ENCODE measurements at regions not wholly inside any gene's neighbourhood (a gene's known extent, or its start where the extent isn't known, plus 50 kb on each side); places are given as distances from the start of the nearest gene placed in this dataset.

DNA sequence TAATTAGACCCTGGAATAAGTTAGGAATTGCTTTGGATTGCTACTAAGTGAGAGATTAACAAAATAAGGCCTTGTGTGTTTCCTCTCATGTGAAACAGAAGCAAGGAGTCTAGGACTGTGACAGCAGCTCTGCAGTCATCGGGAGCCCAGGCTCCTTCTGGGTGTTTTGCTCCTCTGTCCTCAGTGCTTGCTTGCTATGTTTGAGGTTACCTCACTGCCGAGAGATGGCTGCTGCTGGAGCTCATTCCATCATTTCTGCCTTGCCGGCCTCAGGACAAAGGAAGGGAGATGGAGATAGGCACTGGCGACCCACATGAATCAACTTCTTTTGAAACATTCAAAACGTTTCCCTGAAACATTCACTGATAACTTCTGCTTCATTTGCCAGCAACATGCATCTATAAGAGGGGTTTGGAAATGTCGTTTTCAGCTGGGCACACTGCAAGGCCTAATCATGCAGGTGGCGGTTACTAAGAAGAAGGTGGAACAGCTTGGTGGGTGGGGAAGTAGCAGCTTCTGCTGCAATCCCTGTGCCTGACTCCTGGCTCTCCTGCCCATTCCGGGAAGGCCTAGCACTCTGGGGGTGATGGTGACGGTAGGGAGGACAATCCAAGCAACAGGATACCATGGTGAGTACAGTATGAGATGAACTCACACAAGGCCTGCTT is 77.2 kb upstream of the CD180 start:
- Histone ChIP-seq H3K9me3 (ENCODE audit: control insufficient read depth in 2 of 2, insufficient read depth in 1 of 2, low read length in 1 of 2) (peaks cover 0 to 10% of the 10 kb centered on the region in 2 donors), H3K4me1 (ENCODE audit: control insufficient read depth in 2 of 2, insufficient read depth in 2 of 2, low read length in 2 of 2) (peaks cover 0 to 6% of the 10 kb centered on the region in 2 donors), H3K4me3 (ENCODE audit: low read length in 2 of 2) (no peak overlapping the region), H3K27ac (ENCODE audit: low read depth in 1 of 2, low read length in 1 of 2) (no peak overlapping the region), H3K27me3 (ENCODE audit: control insufficient read depth in 2 of 2, insufficient read depth in 1 of 2, low read length in 1 of 2) (no peaks in the 10 kb centered on the region), H3K36me3 (ENCODE audit: control insufficient read depth in 2 of 2, insufficient read depth in 2 of 2, low read length in 1 of 2) (no peaks in the 10 kb centered on the region)
- DNase-seq (ENCODE audit: low read depth in 6 of 9, low spot score in 9 of 9): no peak
- WGBS: 97% methylated on average over 9 of the region's 9 CpGs

GRCh38 chr5:67272453-67273130 is 76.0 kb upstream of the CD180 start:
- H3K27ac ChIP-seq (ENCODE audit: low read depth in 1 of 2, low read length in 1 of 2): no peak overlapping the region
- H3K36me3 ChIP-seq (ENCODE audit: control insufficient read depth in 2 of 2, insufficient read depth in 2 of 2, low read length in 1 of 2): no peaks in the 10 kb centered on the region
- no peaks in the 10 kb centered on the region for H3K27me3 ChIP-seq (ENCODE audit: control insufficient read depth in 2 of 2, insufficient read depth in 1 of 2, low read length in 1 of 2)
- peaks cover 0 to 10% of the 10 kb centered on the region in 2 donors for H3K4me1 ChIP-seq (ENCODE audit: control insufficient read depth in 2 of 2, insufficient read depth in 2 of 2, low read length in 2 of 2)
- peaks cover 0 to 3% of the 10 kb centered on the region in 2 donors for H3K9me3 ChIP-seq (ENCODE audit: control insufficient read depth in 2 of 2, insufficient read depth in 1 of 2, low read length in 1 of 2)
- H3K4me3 ChIP-seq (ENCODE audit: low read length in 2 of 2): no peak overlapping the region
- no peak for DNase-seq (ENCODE audit: low read depth in 6 of 9, low spot score in 9 of 9)
- WGBS: 74% methylated on average over 7 of the region's 7 CpGs

GRCh38 chr5:67268231-67269021 is 71.8 kb upstream of the CD180 start:
- 92% methylated on average over 10 of the region's 10 CpGs for WGBS
- Histone ChIP-seq H3K27ac (ENCODE audit: low read depth in 1 of 2, low read length in 1 of 2) (peak overlapping the region; percentile 75 to 90), H3K36me3 (ENCODE audit: control insufficient read depth in 2 of 2, insufficient read depth in 2 of 2, low read length in 1 of 2) (no peaks in the 10 kb centered on the region), H3K27me3 (ENCODE audit: control insufficient read depth in 2 of 2, insufficient read depth in 1 of 2, low read length in 1 of 2) (no peaks in the 10 kb centered on the region), H3K4me1 (ENCODE audit: control insufficient read depth in 2 of 2, insufficient read depth in 2 of 2, low read length in 2 of 2) (peaks cover 0 to 10% of the 10 kb centered on the region in 2 donors), H3K9me3 (ENCODE audit: control insufficient read depth in 2 of 2, insufficient read depth in 1 of 2, low read length in 1 of 2) (no peaks in the 10 kb centered on the region), H3K4me3 (ENCODE audit: low read length in 2 of 2) (no peak overlapping the region)
- peak in 2 of 9 donors; percentile 14 to 34 for DNase-seq (ENCODE audit: low read depth in 6 of 9, low spot score in 9 of 9)

GRCh38 chr5:67267512-67268216 is 71.1 kb upstream of the CD180 start:
- no peaks in the 10 kb centered on the region for H3K27me3 ChIP-seq (ENCODE audit: control insufficient read depth in 2 of 2, insufficient read depth in 1 of 2, low read length in 1 of 2)
- H3K4me1 ChIP-seq (ENCODE audit: control insufficient read depth in 2 of 2, insufficient read depth in 2 of 2, low read length in 2 of 2): peaks cover 0 to 10% of the 10 kb centered on the region in 2 donors
- H3K9me3 ChIP-seq (ENCODE audit: control insufficient read depth in 2 of 2, insufficient read depth in 1 of 2, low read length in 1 of 2): no peaks in the 10 kb centered on the region
- H3K27ac ChIP-seq (ENCODE audit: low read depth in 1 of 2, low read length in 1 of 2): peak overlapping the region; percentile 75 to 90
- H3K4me3 ChIP-seq (ENCODE audit: low read length in 2 of 2): no peak overlapping the region
- DNase-seq (ENCODE audit: low read depth in 6 of 9, low spot score in 9 of 9): no peak
- WGBS: 89% methylated on average over 7 of the region's 7 CpGs
- no peaks in the 10 kb centered on the region for H3K36me3 ChIP-seq (ENCODE audit: control insufficient read depth in 2 of 2, insufficient read depth in 2 of 2, low read length in 1 of 2)

GRCh38 chr5:67266654-67267350 is 70.2 kb upstream of the CD180 start:
- no peaks in the 10 kb centered on the region for H3K27me3 ChIP-seq (ENCODE audit: control insufficient read depth in 2 of 2, insufficient read depth in 1 of 2, low read length in 1 of 2)
- 96% methylated on average over 6 of the region's 6 CpGs for WGBS
- H3K4me3 ChIP-seq (ENCODE audit: low read length in 2 of 2): no peak overlapping the region
- no peak for DNase-seq (ENCODE audit: low read depth in 6 of 9, low spot score in 9 of 9)
- peaks cover 0 to 10% of the 10 kb centered on the region in 2 donors for H3K4me1 ChIP-seq (ENCODE audit: control insufficient read depth in 2 of 2, insufficient read depth in 2 of 2, low read length in 2 of 2)
- H3K9me3 ChIP-seq (ENCODE audit: control insufficient read depth in 2 of 2, insufficient read depth in 1 of 2, low read length in 1 of 2): no peaks in the 10 kb centered on the region
- peak overlapping the region in 1 of 2 donors; percentile 55 for H3K27ac ChIP-seq (ENCODE audit: low read depth in 1 of 2, low read length in 1 of 2)
- no peaks in the 10 kb centered on the region for H3K36me3 ChIP-seq (ENCODE audit: control insufficient read depth in 2 of 2, insufficient read depth in 2 of 2, low read length in 1 of 2)

DNA sequence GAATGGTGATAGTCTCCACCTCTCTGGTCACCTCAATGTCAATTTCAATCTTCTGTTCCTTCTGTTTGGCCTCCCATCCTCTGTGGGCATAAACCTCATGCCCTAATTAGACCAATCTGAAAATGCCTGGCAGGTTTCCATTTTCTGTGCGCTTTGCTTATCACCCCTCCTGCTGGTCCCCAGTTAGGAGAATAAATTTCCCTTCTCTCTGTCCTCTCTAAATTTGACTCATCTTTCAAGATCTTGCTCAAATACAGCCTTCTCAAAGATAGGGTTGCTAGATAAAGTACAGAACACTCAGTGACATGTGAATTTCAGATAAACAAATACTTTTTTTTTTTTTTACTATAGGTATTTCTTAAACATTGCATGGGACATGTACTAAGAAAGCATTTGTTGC is 69.4 kb upstream of the CD180 start:
- Histone ChIP-seq H3K4me1 (ENCODE audit: control insufficient read depth in 2 of 2, insufficient read depth in 2 of 2, low read length in 2 of 2) (peaks cover 0 to 10% of the 10 kb centered on the region in 2 donors), H3K27me3 (ENCODE audit: control insufficient read depth in 2 of 2, insufficient read depth in 1 of 2, low read length in 1 of 2) (no peaks in the 10 kb centered on the region), H3K36me3 (ENCODE audit: control insufficient read depth in 2 of 2, insufficient read depth in 2 of 2, low read length in 1 of 2) (no peaks in the 10 kb centered on the region), H3K27ac (ENCODE audit: low read depth in 1 of 2, low read length in 1 of 2) (no peak overlapping the region), H3K9me3 (ENCODE audit: control insufficient read depth in 2 of 2, insufficient read depth in 1 of 2, low read length in 1 of 2) (no peaks in the 10 kb centered on the region), H3K4me3 (ENCODE audit: low read length in 2 of 2) (no peak overlapping the region)
- DNase-seq (ENCODE audit: low read depth in 6 of 9, low spot score in 9 of 9): no peak
- WGBS: 97% methylated on average over 1 of the region's 1 CpG

DNA sequence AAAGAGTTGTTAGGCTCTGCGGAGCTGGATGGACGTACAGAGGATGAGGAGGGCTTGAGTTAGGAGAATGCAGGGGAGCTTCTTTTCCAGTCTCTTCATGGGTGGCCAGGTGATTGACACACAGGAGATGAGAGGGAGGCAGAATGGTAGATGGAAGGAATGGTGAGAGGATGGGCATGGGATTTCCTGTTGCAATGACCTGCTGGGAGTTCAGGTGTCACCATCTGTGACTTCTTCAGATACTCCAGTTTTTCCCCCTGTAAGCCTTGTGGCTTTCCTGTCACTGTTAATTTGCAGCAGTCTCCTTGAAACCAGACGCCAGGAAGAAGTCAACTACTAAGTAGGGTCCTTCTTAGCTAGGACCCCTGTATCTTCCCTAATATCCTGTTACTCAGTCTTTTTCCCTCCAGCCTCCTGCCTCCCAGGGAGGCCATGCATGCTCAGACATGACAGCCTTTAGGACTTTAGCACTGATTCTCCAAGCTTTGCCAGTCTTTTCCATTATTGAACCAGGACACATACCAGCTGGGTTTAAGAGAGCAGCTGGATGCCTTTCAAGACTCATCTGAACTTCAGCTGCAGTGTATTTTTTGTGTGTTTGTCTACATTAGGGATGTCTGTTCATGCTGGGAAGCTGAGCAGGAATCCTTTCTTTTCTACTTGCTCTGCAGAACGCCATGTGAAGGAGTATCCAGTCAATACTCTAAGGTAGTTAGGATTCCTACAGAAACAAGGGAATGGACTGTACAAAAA is 67.2 kb upstream of the CD180 start:
- peaks cover 0 to 4% of the 10 kb centered on the region in 2 donors for H3K4me1 ChIP-seq (ENCODE audit: control insufficient read depth in 2 of 2, insufficient read depth in 2 of 2, low read length in 2 of 2)
- no peaks in the 10 kb centered on the region for H3K27me3 ChIP-seq (ENCODE audit: control insufficient read depth in 2 of 2, insufficient read depth in 1 of 2, low read length in 1 of 2)
- H3K4me3 ChIP-seq (ENCODE audit: low read length in 2 of 2): no peak overlapping the region
- H3K27ac ChIP-seq (ENCODE audit: low read depth in 1 of 2, low read length in 1 of 2): no peak overlapping the region
- DNase-seq (ENCODE audit: low read depth in 6 of 9, low spot score in 9 of 9): no peak
- no peaks in the 10 kb centered on the region for H3K9me3 ChIP-seq (ENCODE audit: control insufficient read depth in 2 of 2, insufficient read depth in 1 of 2, low read length in 1 of 2)
- WGBS: 96% methylated on average over 4 of the region's 4 CpGs
- no peaks in the 10 kb centered on the region for H3K36me3 ChIP-seq (ENCODE audit: control insufficient read depth in 2 of 2, insufficient read depth in 2 of 2, low read length in 1 of 2)

DNA sequence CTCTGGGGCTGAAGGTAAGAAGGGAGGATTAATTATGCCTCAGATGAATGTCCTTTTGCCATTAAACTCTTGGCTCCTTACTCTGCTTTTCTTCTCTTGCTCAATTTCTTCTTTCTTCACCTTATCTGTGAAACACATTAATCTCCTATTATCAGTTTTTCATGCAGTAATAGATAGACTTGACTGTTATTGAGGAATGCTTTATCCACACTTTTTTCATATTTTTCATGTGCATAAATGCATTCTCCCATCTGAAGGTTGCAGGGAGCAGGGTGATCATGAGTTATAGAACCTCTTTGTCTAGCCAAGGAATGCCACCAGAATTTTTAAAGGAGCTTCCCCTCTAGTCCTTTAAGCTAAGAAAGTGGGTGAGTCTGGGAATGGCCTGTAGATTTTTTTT is 66.4 kb upstream of the CD180 start:
- H3K4me1 ChIP-seq (ENCODE audit: control insufficient read depth in 2 of 2, insufficient read depth in 2 of 2, low read length in 2 of 2): peaks cover 0 to 3% of the 10 kb centered on the region in 2 donors
- H3K27ac ChIP-seq (ENCODE audit: low read depth in 1 of 2, low read length in 1 of 2): no peak overlapping the region
- DNase-seq (ENCODE audit: low read depth in 6 of 9, low spot score in 9 of 9): no peak
- H3K36me3 ChIP-seq (ENCODE audit: control insufficient read depth in 2 of 2, insufficient read depth in 2 of 2, low read length in 1 of 2): no peaks in the 10 kb centered on the region
- no peaks in the 10 kb centered on the region for H3K27me3 ChIP-seq (ENCODE audit: control insufficient read depth in 2 of 2, insufficient read depth in 1 of 2, low read length in 1 of 2)
- no peak overlapping the region for H3K4me3 ChIP-seq (ENCODE audit: low read length in 2 of 2)
- H3K9me3 ChIP-seq (ENCODE audit: control insufficient read depth in 2 of 2, insufficient read depth in 1 of 2, low read length in 1 of 2): no peaks in the 10 kb centered on the region

Measured in thymus (tissue), 11 donors.